ENCODE measurements at regions not wholly inside any gene's neighbourhood (a gene's known extent, or its start where the extent isn't known, plus 50 kb on each side); places are given as distances from the start of the nearest gene placed in this dataset.

GRCh38 chr2:193824474-193824873 is 1629.7 kb upstream of the TMEFF2 start (continued):
- no peak for TF ChIP-seq CHD7 (IDR thresholded peaks at IDR 0.05; ENCODE audit: insufficient replicate concordance, low read length)
